H1 (cell line): ENCODE measurements at regions not wholly inside any gene's neighbourhood (a gene's known extent, or its start where the extent isn't known, plus 50 kb on each side); places are given as distances from the start of the nearest gene placed in this dataset.

Experiments
- BRCA1 ChIP-seq: IDR thresholded peaks from 2 replicates; pipeline ENCODE4 v1.6.1; 2012; ENCODE audit warnings: low read depth, low read length, improper control_type of control experiment
- CEBPB ChIP-seq: IDR thresholded peaks from 2 replicates; pipeline ENCODE4 v1.6.1; 2012; ENCODE audit warnings: low read depth, low read length
- CHD2 ChIP-seq: IDR thresholded peaks from 2 replicates; pipeline ENCODE4 v1.6.1; 2012; ENCODE audit warnings: low read length, improper control_type of control experiment
- FOSL1 ChIP-seq: IDR thresholded peaks from 2 replicates; pipeline ENCODE4 v1.6.1; 2011; ENCODE audit warnings: mild to moderate bottlenecking, low read depth, low read length, moderate library complexity; ENCODE audit not compliant: insufficient read depth
- SP1 ChIP-seq: IDR thresholded peaks from 2 replicates; pipeline ENCODE4 v1.6.1; 2011; ENCODE audit warnings: low read depth, low read length

DNA sequence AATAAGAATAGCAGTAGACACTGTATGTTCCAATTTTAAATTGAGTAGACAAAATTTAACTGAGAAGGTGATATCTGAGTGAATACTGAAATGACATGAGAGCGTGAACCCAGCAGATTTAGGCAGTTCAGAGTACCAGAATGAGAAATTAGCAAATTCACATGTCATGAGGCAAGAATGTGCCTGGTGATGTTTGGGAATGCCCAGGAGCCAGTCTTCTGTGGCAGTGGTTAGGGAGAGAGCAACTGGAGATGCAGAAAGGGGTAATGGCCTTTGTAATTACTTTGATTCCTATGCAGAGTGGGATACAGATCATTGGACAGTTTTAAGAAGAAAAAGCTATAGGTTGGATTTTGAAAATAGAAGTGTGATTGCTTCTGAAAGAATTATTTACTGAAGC lies 621.9 kb downstream of the TECRL start (continued):
- no peak for TF ChIP-seq SP1
- no peak for TF ChIP-seq CHD2
- no peak for TF ChIP-seq FOSL1
- no peak for TF ChIP-seq CEBPB
- no peak for TF ChIP-seq BRCA1
- TF ChIP-seq, all 59 proteins: peak for 0
